ENCODE measurements at regions not wholly inside any gene's neighbourhood (a gene's known extent, or its start where the extent isn't known, plus 50 kb on each side); places are given as distances from the start of the nearest gene placed in this dataset.

- DNase-seq (ENCODE audit: low read depth) = no peak
- no peak for TF ChIP-seq CTCF (IDR thresholded peaks at IDR 0.05; ENCODE audit: low read depth, low read length)
- TF ChIP-seq POLR2A (IDR thresholded peaks at IDR 0.05; ENCODE audit: extremely low read depth, insufficient read length) = no peak
- no peak for TF ChIP-seq MYC (IDR thresholded peaks at IDR 0.05; ENCODE audit: low read depth, low read length)
- no peak for TF ChIP-seq MAX (IDR thresholded peaks at IDR 0.05; ENCODE audit: low read depth, low read length)
- H3K4me3 ChIP-seq (ENCODE audit: low read depth, low read length) = peak overlapping the region; percentile 44
These were observed 582.1 kb downstream of the ZEB2 start for GRCh38 chr2:143937723-143938350.

GRCh38 chr2:143936848-143937722, 582.8 kb downstream of the ZEB2 start:
- peak overlapping the region; percentile 44 for H3K4me3 ChIP-seq (ENCODE audit: low read depth, low read length)
- peak; percentile 71 for DNase-seq (ENCODE audit: low read depth)
- TF ChIP-seq MAX (IDR thresholded peaks at IDR 0.05; ENCODE audit: low read depth, low read length) = no peak

- DNase-seq (ENCODE audit: low read depth) = no peak
- H3K4me3 ChIP-seq (ENCODE audit: low read depth, low read length) = no peak overlapping the region
- TF ChIP-seq MYC (IDR thresholded peaks at IDR 0.05; ENCODE audit: low read depth, low read length) (no peak), POLR2A (IDR thresholded peaks at IDR 0.05; ENCODE audit: extremely low read depth, insufficient read length) (no peak), MAX (IDR thresholded peaks at IDR 0.05; ENCODE audit: low read depth, low read length) (no peak), CTCF (IDR thresholded peaks at IDR 0.05; ENCODE audit: low read depth, low read length) (no peak)
These were observed 583.4 kb downstream of the ZEB2 start for GRCh38 chr2:143936538-143936847.

- TF ChIP-seq MYC (IDR thresholded peaks at IDR 0.05; ENCODE audit: low read depth, low read length) (no peak), CTCF (IDR thresholded peaks at IDR 0.05; ENCODE audit: low read depth, low read length) (no peak), MAX (IDR thresholded peaks at IDR 0.05; ENCODE audit: low read depth, low read length) (no peak), POLR2A (IDR thresholded peaks at IDR 0.05; ENCODE audit: extremely low read depth, insufficient read length) (no peak)
- no peak for DNase-seq (ENCODE audit: low read depth)
These were observed 584.5 kb downstream of the ZEB2 start for GRCh38 chr2:143935482-143935752.

GRCh38 chr2:143934626-143935481, 585.1 kb downstream of the ZEB2 start:
- TF ChIP-seq MYC (IDR thresholded peaks at IDR 0.05; ENCODE audit: low read depth, low read length) = no peak
- TF ChIP-seq POLR2A (IDR thresholded peaks at IDR 0.05; ENCODE audit: extremely low read depth, insufficient read length) = no peak
- TF ChIP-seq MAX (IDR thresholded peaks at IDR 0.05; ENCODE audit: low read depth, low read length) = no peak
- TF ChIP-seq CTCF (IDR thresholded peaks at IDR 0.05; ENCODE audit: low read depth, low read length) = no peak
- no peak overlapping the region for H3K4me3 ChIP-seq (ENCODE audit: low read depth, low read length)
- DNase-seq (ENCODE audit: low read depth) = no peak

More at GRCh38 chr2:143935482-143935752, 584.5 kb downstream of the ZEB2 start:
- no peak overlapping the region for H3K4me3 ChIP-seq (ENCODE audit: low read depth, low read length)
